ENCODE measurements at regions not wholly inside any gene's neighbourhood (a gene's known extent, or its start where the extent isn't known, plus 50 kb on each side); places are given as distances from the start of the nearest gene placed in this dataset.

DNA sequence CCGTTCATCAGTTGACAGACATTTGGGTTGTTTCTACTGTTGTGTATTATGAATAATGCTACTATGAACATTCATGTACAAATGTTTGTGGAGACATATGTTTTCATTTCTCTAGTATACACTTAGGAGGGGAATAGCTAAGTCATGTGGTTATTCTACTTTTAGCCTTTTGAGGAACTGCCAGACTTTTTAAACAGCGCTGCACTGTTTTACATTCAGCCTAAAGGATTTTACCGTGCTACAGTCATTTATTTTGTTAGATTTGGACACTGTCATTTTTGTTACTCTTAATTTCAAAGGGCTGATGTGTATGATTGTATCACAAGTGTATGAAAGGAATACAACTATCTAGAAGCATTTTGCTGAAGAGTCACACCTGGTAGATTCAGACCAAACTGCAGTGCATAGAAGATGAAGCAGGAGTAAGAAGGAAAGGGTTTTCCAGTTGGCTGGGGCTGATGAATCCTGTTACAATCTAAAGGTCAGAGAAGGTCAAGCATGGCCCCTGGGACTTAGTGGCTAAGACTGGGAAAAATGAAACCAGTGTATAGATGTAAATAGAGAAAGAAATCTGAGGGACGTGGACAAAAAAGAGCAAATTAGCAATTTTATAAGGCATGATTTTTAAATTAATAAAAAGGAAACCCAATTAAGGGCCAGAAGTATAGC is 509.7 kb downstream of the PSAT1 start:
- TF ChIP-seq, protein P1, sequence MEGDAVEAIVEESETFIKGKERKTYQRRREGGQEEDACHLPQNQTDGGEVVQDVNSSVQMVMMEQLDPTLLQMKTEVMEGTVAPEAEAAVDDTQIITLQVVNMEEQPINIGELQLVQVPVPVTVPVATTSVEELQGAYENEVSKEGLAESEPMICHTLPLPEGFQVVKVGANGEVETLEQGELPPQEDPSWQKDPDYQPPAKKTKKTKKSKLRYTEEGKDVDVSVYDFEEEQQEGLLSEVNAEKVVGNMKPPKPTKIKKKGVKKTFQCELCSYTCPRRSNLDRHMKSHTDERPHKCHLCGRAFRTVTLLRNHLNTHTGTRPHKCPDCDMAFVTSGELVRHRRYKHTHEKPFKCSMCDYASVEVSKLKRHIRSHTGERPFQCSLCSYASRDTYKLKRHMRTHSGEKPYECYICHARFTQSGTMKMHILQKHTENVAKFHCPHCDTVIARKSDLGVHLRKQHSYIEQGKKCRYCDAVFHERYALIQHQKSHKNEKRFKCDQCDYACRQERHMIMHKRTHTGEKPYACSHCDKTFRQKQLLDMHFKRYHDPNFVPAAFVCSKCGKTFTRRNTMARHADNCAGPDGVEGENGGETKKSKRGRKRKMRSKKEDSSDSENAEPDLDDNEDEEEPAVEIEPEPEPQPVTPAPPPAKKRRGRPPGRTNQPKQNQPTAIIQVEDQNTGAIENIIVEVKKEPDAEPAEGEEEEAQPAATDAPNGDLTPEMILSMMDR (IDR thresholded peaks at IDR 0.05), result no peak
- TF ChIP-seq POLR2A (IDR thresholded peaks at IDR 0.05), result no peak

Measured in thyroid gland (tissue), 4 donors.